ENCODE measurements at regions not wholly inside any gene's neighbourhood (a gene's known extent, or its start where the extent isn't known, plus 50 kb on each side); places are given as distances from the start of the nearest gene placed in this dataset.
"Not testable (repeated sequence)": the region's sequence is repeated elsewhere in the genome, so short reads cannot be mapped to it uniquely, and the experiment has no call there.

DNA sequence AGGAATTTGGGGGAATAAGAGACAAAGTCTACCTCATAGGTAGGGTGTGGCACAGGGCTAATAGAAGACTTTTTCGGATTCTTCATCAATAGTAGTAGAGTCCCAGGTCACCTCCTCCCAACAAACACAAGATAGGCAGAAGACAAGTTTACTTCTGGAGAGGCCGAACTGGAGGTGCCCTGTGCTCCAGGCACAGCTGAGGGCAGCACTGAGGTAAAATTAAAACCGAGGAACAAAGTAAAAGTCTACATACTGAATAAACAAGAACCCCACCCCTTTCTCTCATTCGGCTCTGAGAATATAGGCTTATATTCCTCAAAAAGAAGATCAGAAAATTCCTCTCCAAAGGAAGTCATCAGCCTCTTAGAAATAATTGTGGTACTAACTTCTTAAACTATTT lies 161.5 kb downstream of the SEC23A start:
- no peak for TF ChIP-seq CTCF (IDR thresholded peaks at IDR 0.05; ENCODE audit: low read depth, low read length)
- DNase-seq (ENCODE audit: low read depth, low spot score), result no peak
- H3K4me3 ChIP-seq (ENCODE audit: low read depth, low read length), result no peak overlapping the region
- in situ Hi-C loops (cut with HindIII; ENCODE audit: low sequenced_read_pairs), result no loop called here

DNA sequence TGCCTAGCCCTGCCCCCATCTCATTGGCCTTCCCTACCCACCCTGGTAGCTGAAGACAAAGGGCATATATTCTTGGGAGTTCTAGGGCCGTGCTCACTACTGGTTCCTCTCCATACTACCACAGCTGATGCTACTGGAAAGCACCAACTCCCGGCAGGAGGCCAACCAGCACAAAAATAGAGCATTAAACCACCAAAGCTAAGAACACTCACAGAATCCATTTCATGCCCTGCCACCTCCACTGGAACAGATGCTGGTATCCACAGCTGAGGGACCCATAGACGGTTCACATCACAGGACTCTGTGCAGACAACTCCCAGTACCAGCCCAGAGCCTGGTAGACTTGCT lies 170.4 kb downstream of the SEC23A start:
- in situ Hi-C loops (cut with HindIII; ENCODE audit: low sequenced_read_pairs); H3K4me3 ChIP-seq (ENCODE audit: low read depth, low read length); DNase-seq (ENCODE audit: low read depth, low spot score): not testable (repeated sequence)

GRCh38 chr14:38931969-38932652 lies 170.9 kb downstream of the SEC23A start:
- no peak for DNase-seq (ENCODE audit: low read depth, low spot score)
- H3K4me3 ChIP-seq (ENCODE audit: low read depth, low read length), result no peak overlapping the region
- in situ Hi-C loops (cut with HindIII; ENCODE audit: low sequenced_read_pairs), result no loop called here
- no peak for TF ChIP-seq CTCF (IDR thresholded peaks at IDR 0.05; ENCODE audit: low read depth, low read length)

DNA sequence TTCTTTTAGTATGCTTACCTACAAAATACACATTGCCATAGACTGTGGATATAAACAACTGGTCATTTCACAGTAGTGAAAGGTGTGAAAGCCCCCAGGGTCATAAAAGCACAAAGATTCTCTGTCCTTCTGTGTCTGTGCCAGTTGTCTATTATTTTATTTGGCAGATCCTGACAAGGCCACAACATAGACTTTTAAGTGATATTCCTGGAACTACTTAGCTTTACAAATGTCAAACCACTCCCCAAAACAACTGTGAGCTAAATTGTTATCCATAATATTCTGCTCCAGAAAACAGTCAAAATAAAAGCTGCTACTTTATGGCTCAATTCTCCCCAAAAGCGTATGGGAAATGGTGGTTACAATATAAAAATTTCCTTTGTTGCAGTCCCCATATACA lies 172.1 kb downstream of the SEC23A start:
- TF ChIP-seq CTCF (IDR thresholded peaks at IDR 0.05; ENCODE audit: low read depth, low read length), result no peak
- H3K4me3 ChIP-seq (ENCODE audit: low read depth, low read length), result no peak overlapping the region
- DNase-seq (ENCODE audit: low read depth, low spot score), result no peak
- in situ Hi-C loops (cut with HindIII; ENCODE audit: low sequenced_read_pairs), result no loop called here

GRCh38 chr14:38930022-38930421 lies 173.0 kb downstream of the SEC23A start:
- no peak for DNase-seq (ENCODE audit: low read depth, low spot score)
- no peak overlapping the region for H3K4me3 ChIP-seq (ENCODE audit: low read depth, low read length)
- TF ChIP-seq CTCF (IDR thresholded peaks at IDR 0.05; ENCODE audit: low read depth, low read length), result no peak
- in situ Hi-C loops (cut with HindIII; ENCODE audit: low sequenced_read_pairs), result no loop called here

DNA sequence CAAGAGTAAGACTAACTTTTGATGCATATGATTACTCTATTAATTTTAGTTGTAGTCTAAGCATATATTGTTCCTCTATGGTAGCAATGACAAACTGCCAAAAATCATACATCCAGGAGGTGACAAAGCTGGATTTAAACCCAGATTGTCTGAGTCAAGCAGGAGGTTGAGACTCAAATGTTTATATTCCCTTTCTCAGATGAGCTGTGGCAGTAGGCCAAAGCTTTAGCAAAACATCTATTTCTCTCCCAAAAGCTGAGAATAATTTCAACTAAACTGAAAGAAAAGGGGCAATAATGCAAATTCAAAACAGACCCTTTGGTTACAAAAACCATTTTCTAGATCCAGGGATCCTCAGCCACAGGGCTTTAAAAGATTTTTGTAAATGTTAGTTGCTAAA lies 173.6 kb downstream of the SEC23A start:
- no peak for TF ChIP-seq CTCF (IDR thresholded peaks at IDR 0.05; ENCODE audit: low read depth, low read length)
- H3K4me3 ChIP-seq (ENCODE audit: low read depth, low read length), result no peak overlapping the region
- DNase-seq (ENCODE audit: low read depth, low spot score), result no peak
- in situ Hi-C loops (cut with HindIII; ENCODE audit: low sequenced_read_pairs), result no loop called here

- H3K4me3 ChIP-seq (ENCODE audit: low read depth, low read length); DNase-seq (ENCODE audit: low read depth, low spot score); in situ Hi-C loops (cut with HindIII; ENCODE audit: low sequenced_read_pairs): not testable (repeated sequence)
Measured at GRCh38 chr14:38921893-38922292, 181.1 kb downstream of the SEC23A start.

DNA sequence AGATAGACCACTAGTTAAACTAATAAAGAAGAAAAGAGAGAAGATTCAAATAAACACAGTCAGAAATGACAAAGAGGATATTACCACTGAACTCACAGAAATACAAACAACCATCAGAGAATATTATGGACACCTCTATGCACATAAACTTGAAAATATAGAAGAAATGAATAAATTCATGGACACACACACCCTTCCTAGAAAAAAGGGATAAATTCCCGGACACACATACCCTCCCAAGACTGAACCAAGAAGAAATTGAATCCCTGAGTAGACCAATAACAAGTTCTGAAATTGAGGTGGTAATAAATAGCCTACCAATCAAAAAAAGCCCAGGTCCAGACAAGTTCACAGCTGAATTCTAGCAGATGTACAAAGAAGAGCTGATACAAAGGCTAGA lies 187.9 kb downstream of the SEC23A start:
- TF ChIP-seq CTCF (IDR thresholded peaks at IDR 0.05; ENCODE audit: low read depth, low read length), result no peak
- in situ Hi-C loops (cut with HindIII; ENCODE audit: low sequenced_read_pairs), result no loop called here
- DNase-seq (ENCODE audit: low read depth, low spot score), result no peak
- no peak overlapping the region for H3K4me3 ChIP-seq (ENCODE audit: low read depth, low read length)
